ENCODE measurements at regions not wholly inside any gene's neighbourhood (a gene's known extent, or its start where the extent isn't known, plus 50 kb on each side); places are given as distances from the start of the nearest gene placed in this dataset.

GRCh38 chr3:116966649-116967048 lies 257.1 kb downstream of the TUSC7 start:
- no peak for TF ChIP-seq ZFP30 (CRISPR knock-in tag; IDR thresholded peaks at IDR 0.05)
- TF ChIP-seq CSDC2 (CRISPR knock-in tag; IDR thresholded peaks at IDR 0.05): no peak
- no peak for TF ChIP-seq TCF4 (CRISPR knock-in tag; IDR thresholded peaks at IDR 0.05; ENCODE audit: borderline replicate concordance)
- TF ChIP-seq SNAI2 (CRISPR knock-in tag; IDR thresholded peaks at IDR 0.05): no peak
- TF ChIP-seq, protein P1, sequence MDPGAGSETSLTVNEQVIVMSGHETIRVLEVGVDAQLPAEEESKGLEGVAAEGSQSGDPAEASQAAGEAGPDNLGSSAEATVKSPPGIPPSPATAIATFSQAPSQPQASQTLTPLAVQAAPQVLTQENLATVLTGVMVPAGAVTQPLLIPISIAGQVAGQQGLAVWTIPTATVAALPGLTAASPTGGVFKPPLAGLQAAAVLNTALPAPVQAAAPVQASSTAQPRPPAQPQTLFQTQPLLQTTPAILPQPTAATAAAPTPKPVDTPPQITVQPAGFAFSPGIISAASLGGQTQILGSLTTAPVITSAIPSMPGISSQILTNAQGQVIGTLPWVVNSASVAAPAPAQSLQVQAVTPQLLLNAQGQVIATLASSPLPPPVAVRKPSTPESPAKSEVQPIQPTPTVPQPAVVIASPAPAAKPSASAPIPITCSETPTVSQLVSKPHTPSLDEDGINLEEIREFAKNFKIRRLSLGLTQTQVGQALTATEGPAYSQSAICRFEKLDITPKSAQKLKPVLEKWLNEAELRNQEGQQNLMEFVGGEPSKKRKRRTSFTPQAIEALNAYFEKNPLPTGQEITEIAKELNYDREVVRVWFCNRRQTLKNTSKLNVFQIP (CRISPR knock-in tag; IDR thresholded peaks at IDR 0.05; ENCODE audit: borderline replicate concordance, low read depth): no peak
- no peak for TF ChIP-seq BACH2 (CRISPR knock-in tag; IDR thresholded peaks at IDR 0.05; ENCODE audit: borderline replicate concordance)
- TF ChIP-seq OSR1 (CRISPR knock-in tag; IDR thresholded peaks at IDR 0.05): no peak
- no peak for TF ChIP-seq ISL1 (CRISPR knock-in tag; IDR thresholded peaks at IDR 0.05)
- TF ChIP-seq ARNTL (CRISPR knock-in tag; IDR thresholded peaks at IDR 0.05; ENCODE audit: borderline replicate concordance, low read depth): no peak
- TF ChIP-seq ESRRG (CRISPR knock-in tag; IDR thresholded peaks at IDR 0.05): no peak
- TF ChIP-seq, protein P2, sequence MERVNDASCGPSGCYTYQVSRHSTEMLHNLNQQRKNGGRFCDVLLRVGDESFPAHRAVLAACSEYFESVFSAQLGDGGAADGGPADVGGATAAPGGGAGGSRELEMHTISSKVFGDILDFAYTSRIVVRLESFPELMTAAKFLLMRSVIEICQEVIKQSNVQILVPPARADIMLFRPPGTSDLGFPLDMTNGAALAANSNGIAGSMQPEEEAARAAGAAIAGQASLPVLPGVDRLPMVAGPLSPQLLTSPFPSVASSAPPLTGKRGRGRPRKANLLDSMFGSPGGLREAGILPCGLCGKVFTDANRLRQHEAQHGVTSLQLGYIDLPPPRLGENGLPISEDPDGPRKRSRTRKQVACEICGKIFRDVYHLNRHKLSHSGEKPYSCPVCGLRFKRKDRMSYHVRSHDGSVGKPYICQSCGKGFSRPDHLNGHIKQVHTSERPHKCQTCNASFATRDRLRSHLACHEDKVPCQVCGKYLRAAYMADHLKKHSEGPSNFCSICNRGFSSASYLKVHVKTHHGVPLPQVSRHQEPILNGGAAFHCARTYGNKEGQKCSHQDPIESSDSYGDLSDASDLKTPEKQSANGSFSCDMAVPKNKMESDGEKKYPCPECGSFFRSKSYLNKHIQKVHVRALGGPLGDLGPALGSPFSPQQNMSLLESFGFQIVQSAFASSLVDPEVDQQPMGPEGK (CRISPR knock-in tag; IDR thresholded peaks at IDR 0.05; ENCODE audit: borderline replicate concordance): no peak
- TF ChIP-seq, protein P3, sequence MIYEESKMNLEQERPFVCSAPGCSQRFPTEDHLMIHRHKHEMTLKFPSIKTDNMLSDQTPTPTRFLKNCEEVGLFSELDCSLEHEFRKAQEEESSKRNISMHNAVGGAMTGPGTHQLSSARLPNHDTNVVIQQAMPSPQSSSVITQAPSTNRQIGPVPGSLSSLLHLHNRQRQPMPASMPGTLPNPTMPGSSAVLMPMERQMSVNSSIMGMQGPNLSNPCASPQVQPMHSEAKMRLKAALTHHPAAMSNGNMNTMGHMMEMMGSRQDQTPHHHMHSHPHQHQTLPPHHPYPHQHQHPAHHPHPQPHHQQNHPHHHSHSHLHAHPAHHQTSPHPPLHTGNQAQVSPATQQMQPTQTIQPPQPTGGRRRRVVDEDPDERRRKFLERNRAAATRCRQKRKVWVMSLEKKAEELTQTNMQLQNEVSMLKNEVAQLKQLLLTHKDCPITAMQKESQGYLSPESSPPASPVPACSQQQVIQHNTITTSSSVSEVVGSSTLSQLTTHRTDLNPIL (CRISPR knock-in tag; IDR thresholded peaks at IDR 0.05; ENCODE audit: low read depth): no peak
- no peak for TF ChIP-seq GLIS3 (CRISPR knock-in tag; IDR thresholded peaks at IDR 0.05)
- no peak for TF ChIP-seq ZNF70 (CRISPR knock-in tag; IDR thresholded peaks at IDR 0.05)
- no peak for TF ChIP-seq ZC3H10 (CRISPR knock-in tag; IDR thresholded peaks at IDR 0.05)
- TF ChIP-seq ZNF565 (CRISPR knock-in tag; conservative IDR thresholded peaks at IDR 0.05; ENCODE audit: low read depth): no peak
- TF ChIP-seq ZNF8 (CRISPR knock-in tag; IDR thresholded peaks at IDR 0.05): no peak
- no peak for TF ChIP-seq RARB (CRISPR knock-in tag; IDR thresholded peaks at IDR 0.05)
- TF ChIP-seq, protein P4, sequence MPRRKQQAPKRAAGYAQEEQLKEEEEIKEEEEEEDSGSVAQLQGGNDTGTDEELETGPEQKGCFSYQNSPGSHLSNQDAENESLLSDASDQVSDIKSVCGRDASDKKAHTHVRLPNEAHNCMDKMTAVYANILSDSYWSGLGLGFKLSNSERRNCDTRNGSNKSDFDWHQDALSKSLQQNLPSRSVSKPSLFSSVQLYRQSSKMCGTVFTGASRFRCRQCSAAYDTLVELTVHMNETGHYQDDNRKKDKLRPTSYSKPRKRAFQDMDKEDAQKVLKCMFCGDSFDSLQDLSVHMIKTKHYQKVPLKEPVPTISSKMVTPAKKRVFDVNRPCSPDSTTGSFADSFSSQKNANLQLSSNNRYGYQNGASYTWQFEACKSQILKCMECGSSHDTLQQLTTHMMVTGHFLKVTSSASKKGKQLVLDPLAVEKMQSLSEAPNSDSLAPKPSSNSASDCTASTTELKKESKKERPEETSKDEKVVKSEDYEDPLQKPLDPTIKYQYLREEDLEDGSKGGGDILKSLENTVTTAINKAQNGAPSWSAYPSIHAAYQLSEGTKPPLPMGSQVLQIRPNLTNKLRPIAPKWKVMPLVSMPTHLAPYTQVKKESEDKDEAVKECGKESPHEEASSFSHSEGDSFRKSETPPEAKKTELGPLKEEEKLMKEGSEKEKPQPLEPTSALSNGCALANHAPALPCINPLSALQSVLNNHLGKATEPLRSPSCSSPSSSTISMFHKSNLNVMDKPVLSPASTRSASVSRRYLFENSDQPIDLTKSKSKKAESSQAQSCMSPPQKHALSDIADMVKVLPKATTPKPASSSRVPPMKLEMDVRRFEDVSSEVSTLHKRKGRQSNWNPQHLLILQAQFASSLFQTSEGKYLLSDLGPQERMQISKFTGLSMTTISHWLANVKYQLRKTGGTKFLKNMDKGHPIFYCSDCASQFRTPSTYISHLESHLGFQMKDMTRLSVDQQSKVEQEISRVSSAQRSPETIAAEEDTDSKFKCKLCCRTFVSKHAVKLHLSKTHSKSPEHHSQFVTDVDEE (CRISPR knock-in tag; IDR thresholded peaks at IDR 0.05): no peak
- peak; percentile 69; the same call in 2 of the 3 replicates for ATAC-seq

DNA sequence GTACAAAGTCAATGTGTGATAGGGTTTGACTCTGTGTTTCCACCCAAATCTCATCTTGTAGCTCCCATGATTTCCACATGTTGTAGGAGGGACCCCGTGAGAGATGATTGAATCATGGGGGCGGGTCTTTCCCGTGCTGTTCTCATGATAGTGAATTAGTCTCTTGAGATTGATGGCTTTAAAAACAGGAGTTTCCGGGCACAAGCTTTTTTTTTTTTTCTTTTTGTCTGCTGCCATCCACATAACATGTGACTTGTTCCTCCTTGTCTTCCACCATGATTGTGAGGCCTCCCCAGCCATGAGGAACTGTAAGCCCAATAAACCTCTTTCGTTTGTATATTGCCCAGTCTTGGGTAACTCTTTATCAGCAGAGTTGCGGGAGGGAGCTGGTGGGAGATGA lies 259.6 kb downstream of the TUSC7 start:
- ATAC-seq: no peak
- no peak for TF ChIP-seq ESRRG (CRISPR knock-in tag; IDR thresholded peaks at IDR 0.05)
- no peak for TF ChIP-seq TCF4 (CRISPR knock-in tag; IDR thresholded peaks at IDR 0.05; ENCODE audit: borderline replicate concordance)
- TF ChIP-seq BACH2 (CRISPR knock-in tag; IDR thresholded peaks at IDR 0.05; ENCODE audit: borderline replicate concordance): no peak
- TF ChIP-seq, protein P1 (CRISPR knock-in tag; IDR thresholded peaks at IDR 0.05; ENCODE audit: borderline replicate concordance, low read depth): no peak
- no peak for TF ChIP-seq ZNF70 (CRISPR knock-in tag; IDR thresholded peaks at IDR 0.05)
- TF ChIP-seq SNAI2 (CRISPR knock-in tag; IDR thresholded peaks at IDR 0.05): no peak
- TF ChIP-seq, protein P5, sequence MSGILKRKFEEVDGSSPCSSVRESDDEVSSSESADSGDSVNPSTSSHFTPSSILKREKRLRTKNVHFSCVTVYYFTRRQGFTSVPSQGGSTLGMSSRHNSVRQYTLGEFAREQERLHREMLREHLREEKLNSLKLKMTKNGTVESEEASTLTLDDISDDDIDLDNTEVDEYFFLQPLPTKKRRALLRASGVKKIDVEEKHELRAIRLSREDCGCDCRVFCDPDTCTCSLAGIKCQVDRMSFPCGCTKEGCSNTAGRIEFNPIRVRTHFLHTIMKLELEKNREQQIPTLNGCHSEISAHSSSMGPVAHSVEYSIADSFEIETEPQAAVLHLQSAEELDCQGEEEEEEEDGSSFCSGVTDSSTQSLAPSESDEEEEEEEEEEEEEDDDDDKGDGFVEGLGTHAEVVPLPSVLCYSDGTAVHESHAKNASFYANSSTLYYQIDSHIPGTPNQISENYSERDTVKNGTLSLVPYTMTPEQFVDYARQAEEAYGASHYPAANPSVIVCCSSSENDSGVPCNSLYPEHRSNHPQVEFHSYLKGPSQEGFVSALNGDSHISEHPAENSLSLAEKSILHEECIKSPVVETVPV (CRISPR knock-in tag; IDR thresholded peaks at IDR 0.05): no peak
- TF ChIP-seq ZNF8 (CRISPR knock-in tag; IDR thresholded peaks at IDR 0.05): no peak
- no peak for TF ChIP-seq TOX (CRISPR knock-in tag; IDR thresholded peaks at IDR 0.05; ENCODE audit: borderline replicate concordance)
- no peak for TF ChIP-seq CSDC2 (CRISPR knock-in tag; IDR thresholded peaks at IDR 0.05)
- TF ChIP-seq ZFP3 (CRISPR knock-in tag; IDR thresholded peaks at IDR 0.05): no peak
- TF ChIP-seq ZC3H10 (CRISPR knock-in tag; IDR thresholded peaks at IDR 0.05): no peak
- no peak for TF ChIP-seq ARNTL (CRISPR knock-in tag; IDR thresholded peaks at IDR 0.05; ENCODE audit: borderline replicate concordance, low read depth)
- TF ChIP-seq GLIS3 (CRISPR knock-in tag; IDR thresholded peaks at IDR 0.05): no peak

Measured in SK-N-SH treated with all-trans-retinoic acid at 6 μM for 48 hours (cell line).